ENCODE measurements at regions not wholly inside any gene's neighbourhood (a gene's known extent, or its start where the extent isn't known, plus 50 kb on each side); places are given as distances from the start of the nearest gene placed in this dataset.

DNA sequence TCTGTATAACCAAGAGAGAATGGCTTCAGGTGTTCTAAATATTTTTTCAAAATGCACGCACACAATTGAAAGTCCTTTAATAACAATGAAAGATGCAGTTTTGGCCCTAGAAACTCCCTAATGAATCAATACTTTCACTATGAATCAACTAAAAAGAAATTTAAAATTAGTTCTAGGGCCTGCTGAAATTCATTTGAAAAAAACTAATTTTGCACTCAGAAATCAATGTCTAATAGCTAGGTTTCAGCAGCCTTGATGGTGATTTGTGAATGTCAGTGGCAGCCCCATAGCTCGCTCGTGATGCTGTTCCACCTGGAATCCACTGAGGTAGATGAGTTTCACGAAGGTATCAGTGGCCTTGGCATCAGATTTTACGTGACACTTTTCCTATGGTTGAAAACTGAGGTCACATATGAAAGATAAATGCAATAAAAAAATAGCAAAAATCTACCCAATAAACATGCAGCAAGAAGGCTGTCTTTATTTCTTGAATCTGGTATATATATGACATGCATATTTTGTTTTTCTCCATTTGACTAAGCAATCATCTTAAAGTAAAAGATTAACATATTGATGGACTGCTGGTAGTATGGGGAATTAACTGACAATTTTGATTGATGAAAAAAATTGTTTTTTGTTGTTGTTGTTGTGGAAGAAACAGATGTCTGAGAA lies 141.0 kb downstream of the AKAP11 start:
- TF ChIP-seq, protein P1, sequence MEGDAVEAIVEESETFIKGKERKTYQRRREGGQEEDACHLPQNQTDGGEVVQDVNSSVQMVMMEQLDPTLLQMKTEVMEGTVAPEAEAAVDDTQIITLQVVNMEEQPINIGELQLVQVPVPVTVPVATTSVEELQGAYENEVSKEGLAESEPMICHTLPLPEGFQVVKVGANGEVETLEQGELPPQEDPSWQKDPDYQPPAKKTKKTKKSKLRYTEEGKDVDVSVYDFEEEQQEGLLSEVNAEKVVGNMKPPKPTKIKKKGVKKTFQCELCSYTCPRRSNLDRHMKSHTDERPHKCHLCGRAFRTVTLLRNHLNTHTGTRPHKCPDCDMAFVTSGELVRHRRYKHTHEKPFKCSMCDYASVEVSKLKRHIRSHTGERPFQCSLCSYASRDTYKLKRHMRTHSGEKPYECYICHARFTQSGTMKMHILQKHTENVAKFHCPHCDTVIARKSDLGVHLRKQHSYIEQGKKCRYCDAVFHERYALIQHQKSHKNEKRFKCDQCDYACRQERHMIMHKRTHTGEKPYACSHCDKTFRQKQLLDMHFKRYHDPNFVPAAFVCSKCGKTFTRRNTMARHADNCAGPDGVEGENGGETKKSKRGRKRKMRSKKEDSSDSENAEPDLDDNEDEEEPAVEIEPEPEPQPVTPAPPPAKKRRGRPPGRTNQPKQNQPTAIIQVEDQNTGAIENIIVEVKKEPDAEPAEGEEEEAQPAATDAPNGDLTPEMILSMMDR (IDR thresholded peaks at IDR 0.05) = no peak
- TF ChIP-seq EZH2 (IDR thresholded peaks at IDR 0.05) (no peak), EZH2phosphoT487 (IDR thresholded peaks at IDR 0.05) (no peak)
